AG10803 (cell line): ENCODE measurements at regions not wholly inside any gene's neighbourhood (a gene's known extent, or its start where the extent isn't known, plus 50 kb on each side); places are given as distances from the start of the nearest gene placed in this dataset.

Experiments used
- DNase-seq: peaks from one replicate; pipeline ENCODE4 v3.0.0; 2010; ENCODE audit warnings: low read depth
- H3K4me3 ChIP-seq: 2 replicates; pipeline ENCODE4 v1.5.1; 2011; ENCODE audit warnings: mild to moderate bottlenecking, low read length, control low read depth
- TF ChIP-seq, protein P1 (sequence below): conservative IDR thresholded peaks from 2 replicates; pipeline ENCODE4 v1.5.1; 2011; ENCODE audit warnings: mild to moderate bottlenecking, low read length, control low read depth, inconsistent platforms

DNA sequence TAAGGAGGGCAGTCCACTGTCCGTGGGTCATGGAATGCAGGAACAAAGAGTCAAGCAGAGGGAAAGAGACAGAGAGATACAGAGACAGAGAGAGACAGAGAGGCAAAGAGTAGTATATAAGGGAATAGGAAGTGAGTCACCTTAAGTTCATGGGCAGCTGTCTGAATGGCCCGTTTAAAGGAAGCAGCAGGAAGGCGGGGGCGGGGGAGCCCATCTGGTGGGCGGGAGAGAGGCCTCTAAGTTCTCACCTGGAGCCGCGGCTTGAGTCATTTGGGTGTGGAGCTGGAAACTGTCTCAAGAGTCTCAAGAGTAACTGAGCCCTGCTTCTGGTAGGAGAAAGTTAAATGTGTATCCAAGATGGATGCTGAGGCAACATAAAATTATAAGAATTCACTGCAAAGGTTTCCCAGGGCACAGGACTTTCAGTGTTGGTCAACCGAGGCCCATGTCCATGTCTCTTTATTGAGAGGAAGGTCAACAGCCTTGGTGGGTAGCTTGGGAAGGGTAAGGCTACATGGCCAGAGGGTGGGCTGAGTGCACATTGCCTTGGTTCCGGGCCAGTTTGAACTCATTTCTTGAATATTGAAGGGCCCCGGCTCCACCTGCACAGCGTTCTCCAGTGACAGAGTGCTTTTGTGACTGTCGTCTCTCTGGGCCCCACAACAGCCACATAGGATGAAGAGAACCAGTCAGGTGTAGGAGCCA, 85.5 kb upstream of the CACUL1 start:
- H3K4me3 ChIP-seq: no peak overlapping the region
- DNase-seq: no peak
- TF ChIP-seq, protein P1, sequence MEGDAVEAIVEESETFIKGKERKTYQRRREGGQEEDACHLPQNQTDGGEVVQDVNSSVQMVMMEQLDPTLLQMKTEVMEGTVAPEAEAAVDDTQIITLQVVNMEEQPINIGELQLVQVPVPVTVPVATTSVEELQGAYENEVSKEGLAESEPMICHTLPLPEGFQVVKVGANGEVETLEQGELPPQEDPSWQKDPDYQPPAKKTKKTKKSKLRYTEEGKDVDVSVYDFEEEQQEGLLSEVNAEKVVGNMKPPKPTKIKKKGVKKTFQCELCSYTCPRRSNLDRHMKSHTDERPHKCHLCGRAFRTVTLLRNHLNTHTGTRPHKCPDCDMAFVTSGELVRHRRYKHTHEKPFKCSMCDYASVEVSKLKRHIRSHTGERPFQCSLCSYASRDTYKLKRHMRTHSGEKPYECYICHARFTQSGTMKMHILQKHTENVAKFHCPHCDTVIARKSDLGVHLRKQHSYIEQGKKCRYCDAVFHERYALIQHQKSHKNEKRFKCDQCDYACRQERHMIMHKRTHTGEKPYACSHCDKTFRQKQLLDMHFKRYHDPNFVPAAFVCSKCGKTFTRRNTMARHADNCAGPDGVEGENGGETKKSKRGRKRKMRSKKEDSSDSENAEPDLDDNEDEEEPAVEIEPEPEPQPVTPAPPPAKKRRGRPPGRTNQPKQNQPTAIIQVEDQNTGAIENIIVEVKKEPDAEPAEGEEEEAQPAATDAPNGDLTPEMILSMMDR: no peak

DNA sequence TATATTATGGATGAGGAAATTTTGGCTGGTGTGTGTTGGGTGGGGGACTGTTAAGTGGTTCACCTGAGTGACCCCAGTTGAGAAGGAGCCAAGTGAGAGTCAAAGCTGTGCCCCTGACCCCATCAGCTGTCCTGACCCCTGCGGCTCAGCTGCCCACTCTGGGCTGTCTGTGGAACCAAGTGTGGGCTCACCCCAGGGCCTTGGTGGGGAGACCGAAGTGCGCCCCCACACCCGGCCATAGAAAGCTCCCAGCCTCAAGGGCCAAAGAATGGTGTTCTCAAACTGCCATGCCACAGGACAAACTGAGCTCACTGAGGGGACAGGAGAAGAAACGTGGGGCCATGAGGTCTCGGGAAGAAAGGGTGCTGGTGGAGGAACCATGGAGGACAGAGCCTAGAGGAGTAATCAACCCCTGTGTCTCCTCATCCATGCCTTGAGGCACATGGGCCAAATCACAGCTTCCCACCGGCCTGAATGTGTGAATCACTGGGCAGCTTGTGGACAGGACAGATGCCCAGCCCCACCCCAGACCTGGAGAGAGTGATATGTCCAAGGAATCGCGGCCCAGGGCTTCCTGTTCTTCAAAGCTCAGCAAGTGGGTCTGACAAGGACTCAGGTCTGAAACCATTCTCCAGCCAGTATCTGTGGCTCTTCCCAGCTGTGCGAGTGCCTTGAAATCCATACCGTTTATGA, 86.2 kb upstream of the CACUL1 start:
- no peak for DNase-seq
- H3K4me3 ChIP-seq: no peak overlapping the region
- TF ChIP-seq, protein P1: no peak

DNA sequence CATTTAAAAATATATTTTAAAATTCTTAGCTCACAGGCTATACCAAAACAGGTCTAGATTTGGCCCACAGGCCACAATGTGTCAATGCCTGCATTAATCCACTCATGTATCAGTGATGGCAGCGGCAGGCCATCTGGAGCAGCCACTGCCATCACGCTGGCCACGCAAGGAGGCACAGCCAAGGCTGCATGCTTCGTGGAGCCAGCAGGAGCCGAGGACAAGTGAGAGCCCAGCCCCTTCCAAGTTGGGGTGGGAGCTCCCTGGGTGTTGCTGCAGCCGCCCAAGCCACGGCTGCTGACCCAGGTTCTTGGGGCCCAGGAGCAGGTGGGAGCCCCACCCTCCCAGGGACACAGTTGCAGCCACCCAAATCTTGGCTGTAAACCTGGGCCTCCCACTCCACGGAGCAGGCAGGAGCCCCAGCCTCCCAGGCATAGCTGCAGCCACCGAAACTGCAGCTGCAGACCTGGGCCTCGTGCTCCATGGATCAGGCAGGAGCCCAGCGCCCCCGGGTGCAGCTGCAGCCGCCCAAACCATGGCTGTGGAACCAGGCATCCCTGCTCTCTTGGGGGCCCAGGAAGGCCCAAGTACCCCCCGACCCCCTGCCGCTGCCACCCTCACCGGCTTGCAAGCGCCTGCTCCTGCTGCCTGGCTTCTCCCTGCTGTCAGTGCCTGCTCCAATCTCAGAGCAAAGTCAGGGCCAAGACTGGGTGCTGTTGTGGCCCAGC, 87.3 kb upstream of the CACUL1 start:
- no peak for DNase-seq
- TF ChIP-seq, protein P1: no peak
- no peak overlapping the region for H3K4me3 ChIP-seq

DNA sequence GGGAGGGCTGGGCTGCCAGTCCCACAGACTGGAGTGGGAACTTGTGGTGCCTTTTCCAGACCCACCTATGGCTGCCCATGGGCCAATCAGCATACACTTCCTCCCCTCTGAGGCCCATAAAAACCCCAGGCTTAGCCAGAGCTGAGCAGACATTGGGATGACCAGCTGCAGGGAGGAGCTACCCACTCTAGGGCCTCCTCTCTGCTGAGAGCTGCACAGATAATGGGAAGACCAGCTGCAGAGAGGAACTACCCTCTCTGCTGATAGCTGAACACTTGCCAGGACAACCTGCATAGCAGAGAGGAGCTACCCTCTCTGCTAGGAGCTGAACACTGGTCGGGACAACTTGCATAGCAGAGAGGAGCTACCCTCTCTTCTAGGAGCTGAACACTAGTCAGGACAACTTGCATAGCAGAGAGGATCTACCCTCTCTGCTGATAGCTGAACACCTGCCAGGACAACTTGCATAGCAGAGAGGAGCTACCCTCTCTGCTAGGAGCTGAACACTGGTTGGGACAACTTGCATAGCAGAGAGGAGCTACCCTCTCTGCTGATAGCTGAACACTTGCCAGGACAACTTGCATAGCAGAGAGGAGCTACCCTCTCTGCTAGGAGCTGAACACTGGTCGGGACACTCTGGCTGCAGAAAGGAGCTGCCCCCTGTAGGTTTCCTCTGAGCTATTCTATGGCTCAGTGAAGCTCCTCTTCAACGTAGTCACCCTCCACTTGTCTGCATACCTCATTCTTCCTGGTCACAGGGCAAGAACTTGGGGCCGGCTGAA, 88.3 kb upstream of the CACUL1 start:
- TF ChIP-seq, protein P1: no peak
- H3K4me3 ChIP-seq: no peak overlapping the region
- no peak for DNase-seq

DNA sequence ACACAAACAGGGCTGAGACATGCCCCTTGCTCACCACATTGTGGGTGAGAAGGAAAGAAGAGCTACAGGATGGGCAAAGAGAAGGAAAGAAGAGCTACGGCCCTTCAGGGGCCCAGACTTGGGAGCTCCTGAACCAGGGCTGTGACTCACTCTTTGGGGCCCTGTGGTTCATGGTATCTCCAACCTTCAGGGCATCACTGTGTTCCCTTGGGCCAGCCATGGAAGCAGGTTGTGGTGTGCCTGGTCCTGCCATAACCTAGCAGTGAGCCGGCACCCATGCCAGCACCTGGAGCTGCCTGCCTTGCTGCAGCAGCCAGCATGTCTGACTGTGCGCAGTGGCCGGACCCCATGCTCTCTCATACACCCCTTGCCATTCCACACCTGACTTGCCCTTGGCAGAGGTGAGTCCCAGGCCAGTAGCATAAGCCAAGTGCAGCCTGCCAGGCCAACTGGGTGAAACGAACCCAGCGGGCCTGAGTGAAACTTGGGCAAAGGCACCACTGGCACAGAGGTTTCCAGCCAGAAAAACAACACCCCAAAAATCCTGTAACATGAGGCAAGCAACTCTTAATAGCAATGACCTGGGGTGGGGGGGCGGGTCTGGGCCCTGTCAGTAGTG, 89.0 kb upstream of the CACUL1 start:
- DNase-seq: no peak
- TF ChIP-seq, protein P1: no peak
- no peak overlapping the region for H3K4me3 ChIP-seq

DNA sequence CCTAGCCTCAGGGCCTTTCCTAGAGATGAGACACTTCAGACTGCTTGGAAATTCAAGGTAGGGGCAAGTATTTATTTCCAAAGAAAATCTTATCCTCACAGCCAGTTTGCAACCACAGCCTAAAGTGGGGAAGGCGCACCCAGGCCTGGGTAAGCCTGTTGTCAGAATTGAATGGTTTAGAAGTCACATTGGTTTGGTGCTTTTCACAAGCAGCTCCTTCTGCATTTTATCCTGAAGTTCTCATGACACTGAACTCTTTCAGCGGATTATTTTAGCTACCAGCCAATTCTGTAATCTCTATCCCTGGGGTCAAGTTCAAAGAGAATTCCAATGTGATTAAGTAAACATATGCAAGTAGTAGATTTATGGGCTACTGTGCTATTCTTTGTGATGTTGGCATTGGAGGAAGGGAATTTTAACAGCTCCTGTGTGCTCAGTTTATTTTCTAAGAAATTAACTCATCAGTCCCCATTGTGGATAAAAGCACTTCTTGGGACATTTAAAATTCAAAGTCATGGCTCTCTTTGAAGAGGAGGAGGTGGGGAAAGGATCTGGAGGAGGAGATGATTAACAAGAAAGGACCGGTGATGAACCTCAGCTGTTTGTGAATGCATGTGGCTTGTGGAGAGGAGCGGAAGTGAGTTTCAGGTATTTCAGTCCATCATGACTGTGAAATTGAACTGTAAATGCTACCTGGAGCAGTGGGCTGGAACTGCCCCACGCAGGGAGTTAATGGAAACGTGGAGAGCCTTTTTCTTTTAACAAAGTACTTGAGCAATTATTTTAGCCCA, 90.2 kb upstream of the CACUL1 start:
- TF ChIP-seq, protein P1: no peak
- DNase-seq: no peak
- H3K4me3 ChIP-seq: no peak overlapping the region
